GM12878 (cell line): ENCODE measurements at regions not wholly inside any gene's neighbourhood (a gene's known extent, or its start where the extent isn't known, plus 50 kb on each side); places are given as distances from the start of the nearest gene placed in this dataset.

Source experiments
- ATAC-seq: fragments of 200-7000 bp; cut with Tn5 transposase; 3 replicates; pipeline ENCODE4 v1.9.1; 2020; ENCODE audit warnings: mild to moderate bottlenecking, moderate library complexity
- BruUV-seq: library from RNA; stranded (reverse); fragments of 400-500 nt; replicated peaks from 2 replicates; lab custom pipeline; 2021; lab: Mats Ljungman, UMichigan
- CTCF ChIA-PET: fragments of 300-600 bp; sonication (Branson Sonifier 250); formaldehyde crosslinking; extraction: SDS; loops from one replicate; lab custom pipeline; 2021; ENCODE audit warnings: inconsistent platforms; lab: Yijun Ruan, JAX
- POLR2A ChIA-PET: fragments of 350-600 bp; formaldehyde crosslinking; extraction: SDS; loops from one replicate; lab custom pipeline; 2021; ENCODE audit warnings: inconsistent platforms; lab: Charles Lee
- RAD21 ChIA-PET: fragments of 300-600 bp; sonication (Branson Sonifier 250); formaldehyde crosslinking; loops from one replicate; lab custom pipeline; 2023; ENCODE audit warnings: antibody characterized with exemption; ENCODE audit not compliant: unreplicated experiment; lab: Charles Lee
- SMC1A ChIA-PET: fragments of 300-600 bp; sonication (Branson Sonifier 250); formaldehyde crosslinking; loops from one replicate; lab custom pipeline; 2023; ENCODE audit not compliant: unreplicated experiment, uncharacterized antibody; lab: Charles Lee
- DNase-seq: peaks from one replicate; pipeline ENCODE4 v3.0.0-alpha.2; 2011; ENCODE audit warnings: low read depth, low spot score
- FAIRE-seq: peaks from 3 replicates; lab custom pipeline; 2011; peaks lifted over from hg19 to GRCh38; lab: Jason Lieb, UNC
- H2AFZ ChIP-seq: 2 replicates; pipeline ENCODE4 v1.6.0; 2011; ENCODE audit warnings: low read depth, low read length, control low read depth; ENCODE audit not compliant: control insufficient read depth
- H3K27ac ChIP-seq: 2 replicates; pipeline ENCODE4 v1.5.1; 2011; ENCODE audit warnings: control low read depth; ENCODE audit not compliant: control insufficient read depth, insufficient read depth
- H3K27me3 ChIP-seq, 2 experiments: replicated peaks in 1 of 2; 2 replicates each; pipeline versions ENCODE4 v1.6.0 to v1.6.1; 2011; ENCODE audit warnings: low read length in 1 of 2; ENCODE audit not compliant: control insufficient read depth in 2 of 2, insufficient read depth in 2 of 2
- H3K36me3 ChIP-seq, 2 experiments: 2 replicates each; pipeline ENCODE4 v1.5.1; 2011; ENCODE audit warnings: low read length in 1 of 2; ENCODE audit not compliant: control insufficient read depth in 2 of 2, insufficient read depth in 2 of 2
- H3K4me1 ChIP-seq: 2 replicates; pipeline ENCODE4 v1.6.1; 2011; ENCODE audit warnings: mild to moderate bottlenecking, low read length, moderate library complexity, mixed read lengths; ENCODE audit not compliant: control insufficient read depth, insufficient read depth
- H3K4me2 ChIP-seq: 2 replicates; pipeline ENCODE4 v1.6.0; 2011; ENCODE audit warnings: control low read depth; ENCODE audit not compliant: control insufficient read depth, insufficient read depth
- H3K4me3 ChIP-seq: fragments of 200-600 bp; sonication (generic); 2 replicates; pipeline ENCODE4 v1.5.1; 2016
- H3K79me2 ChIP-seq: 2 replicates; pipeline ENCODE4 v1.6.0; 2011; ENCODE audit warnings: low read length; ENCODE audit not compliant: control insufficient read depth, insufficient read depth
- H3K9ac ChIP-seq: 2 replicates; pipeline ENCODE4 v1.8.0; 2011; ENCODE audit warnings: low read length, control low read depth, mixed read lengths; ENCODE audit not compliant: control insufficient read depth, insufficient read depth
- H3K9me3 ChIP-seq: replicated peaks from 3 replicates; pipeline ENCODE4 v1.5.1; 2011; ENCODE audit warnings: mild to moderate bottlenecking, low read length; ENCODE audit not compliant: control insufficient read depth, insufficient read depth
- H4K20me1 ChIP-seq: 2 replicates; pipeline ENCODE4 v1.6.0; 2011; ENCODE audit not compliant: control insufficient read depth, insufficient read depth
- CBFB ChIP-seq: IDR thresholded peaks from 2 replicates; pipeline ENCODE4 v1.6.1; 2016; ENCODE audit warnings: antibody characterized with exemption, low read depth
- CBX5 ChIP-seq: sonication (generic); IDR thresholded peaks from 2 replicates; pipeline ENCODE4 v1.6.1; 2016; ENCODE audit warnings: low read depth, moderate library complexity, mild to moderate bottlenecking, inconsistent platforms
- CEBPZ ChIP-seq: fragments of 150-350 bp; IDR thresholded peaks from 2 replicates; pipeline ENCODE4 v1.6.1; 2016; ENCODE audit warnings: low read depth, low read length
- CUX1 ChIP-seq: IDR thresholded peaks from 2 replicates; pipeline ENCODE4 v1.6.1; 2012; ENCODE audit warnings: improper control_type of control experiment, low read depth, low read length; ENCODE audit not compliant: insufficient replicate concordance
- E4F1 ChIP-seq: fragments of 450-650 bp; IDR thresholded peaks from 2 replicates; pipeline ENCODE4 v1.6.1; 2018; ENCODE audit warnings: borderline replicate concordance, mild to moderate bottlenecking; ENCODE audit not compliant: partially characterized antibody
- NR2C1 ChIP-seq: fragments of 450-650 bp; IDR thresholded peaks from 2 replicates; pipeline ENCODE4 v1.6.1; 2017; ENCODE audit warnings: antibody characterized with exemption, mild to moderate bottlenecking, moderate library complexity
- WGBS: methylation state at CpG from one replicate; pipeline ENCODE4 v1.1.6; 2016; ENCODE audit warnings: low lambda C conversion rate; ENCODE audit not compliant: insufficient replicate concordance, insufficient coverage; ENCODE audit errors: missing lambda C conversion rate; 5-methylcytosine and 5-hydroxymethylcytosine counted together
- in situ Hi-C: fragments of 300-500 bp; cut with MboI; formaldehyde crosslinking; loops from 9 replicates; pipeline ENCODE4 v1.14.3; 2018; ENCODE audit warnings: mixed read lengths
- intact Hi-C: fragments of 100-400 bp; cut with micrococcal nuclease; formaldehyde crosslinking; loops from one replicate; pipeline ENCODE4 v1.14.2; 2022; ENCODE audit not compliant: unreplicated experiment
- TF ChIP-seq, protein P1 (sequence below): IDR thresholded peaks from 2 replicates; pipeline ENCODE4 v1.6.1; 2012; ENCODE audit warnings: mild to moderate bottlenecking, low read depth, low read length

DNA sequence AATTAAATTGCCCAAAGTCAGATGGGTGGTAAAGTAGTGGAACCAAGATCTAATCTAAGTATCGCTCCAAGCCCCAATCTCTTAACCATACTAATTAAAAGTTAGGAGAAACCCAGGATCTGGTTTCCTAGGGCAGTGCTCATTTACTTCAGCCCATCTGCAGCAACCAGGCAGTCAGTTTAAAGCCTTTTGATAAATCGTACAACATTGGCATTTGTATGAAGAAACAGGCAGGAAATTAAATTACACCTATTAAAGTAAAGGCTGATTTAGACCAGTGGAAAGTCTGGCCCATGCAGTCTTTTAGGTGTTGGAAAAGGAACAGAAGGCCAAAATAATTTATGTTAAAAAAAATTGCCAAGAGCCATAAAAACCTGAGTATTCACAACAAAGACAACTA lies 594.4 kb upstream of the UBE2E2 start:
- no peaks in the 10 kb centered on the region for H3K4me1 ChIP-seq
- H3K9ac ChIP-seq, result no peak overlapping the region
- H3K27ac ChIP-seq, result no peak overlapping the region
- in situ Hi-C loops, result no loop called here
- SMC1A ChIA-PET, result no interaction called here
- FAIRE-seq (no peak), ATAC-seq (no peak), DNase-seq (no peak)
- H3K9me3 ChIP-seq, result no peaks in the 10 kb centered on the region
- 38% methylated on average over 2 of the region's 2 CpGs for WGBS
- intact Hi-C loops, result no loop called here
- no TSS peak for BruUV-seq
- H3K36me3 ChIP-seq, result no peaks in the 10 kb centered on the region
- H4K20me1 ChIP-seq, result no peaks in the 10 kb centered on the region
- no peaks in the 10 kb centered on the region for H3K27me3 ChIP-seq
- H2AFZ ChIP-seq, result no peak overlapping the region
- no peaks in the 10 kb centered on the region for H3K79me2 ChIP-seq
- H3K4me3 ChIP-seq, result no peak overlapping the region
- CTCF ChIA-PET, result no interaction called here
- POLR2A ChIA-PET, result no interaction called here
- no peak overlapping the region for H3K4me2 ChIP-seq
- RAD21 ChIA-PET, result no interaction called here
- TF ChIP-seq CBFB, result no peak
- TF ChIP-seq CUX1, result no peak
- no peak for TF ChIP-seq NR2C1
- no peak for TF ChIP-seq CBX5
- TF ChIP-seq E4F1, result no peak
- no peak for TF ChIP-seq CEBPZ
- TF ChIP-seq, protein P1, sequence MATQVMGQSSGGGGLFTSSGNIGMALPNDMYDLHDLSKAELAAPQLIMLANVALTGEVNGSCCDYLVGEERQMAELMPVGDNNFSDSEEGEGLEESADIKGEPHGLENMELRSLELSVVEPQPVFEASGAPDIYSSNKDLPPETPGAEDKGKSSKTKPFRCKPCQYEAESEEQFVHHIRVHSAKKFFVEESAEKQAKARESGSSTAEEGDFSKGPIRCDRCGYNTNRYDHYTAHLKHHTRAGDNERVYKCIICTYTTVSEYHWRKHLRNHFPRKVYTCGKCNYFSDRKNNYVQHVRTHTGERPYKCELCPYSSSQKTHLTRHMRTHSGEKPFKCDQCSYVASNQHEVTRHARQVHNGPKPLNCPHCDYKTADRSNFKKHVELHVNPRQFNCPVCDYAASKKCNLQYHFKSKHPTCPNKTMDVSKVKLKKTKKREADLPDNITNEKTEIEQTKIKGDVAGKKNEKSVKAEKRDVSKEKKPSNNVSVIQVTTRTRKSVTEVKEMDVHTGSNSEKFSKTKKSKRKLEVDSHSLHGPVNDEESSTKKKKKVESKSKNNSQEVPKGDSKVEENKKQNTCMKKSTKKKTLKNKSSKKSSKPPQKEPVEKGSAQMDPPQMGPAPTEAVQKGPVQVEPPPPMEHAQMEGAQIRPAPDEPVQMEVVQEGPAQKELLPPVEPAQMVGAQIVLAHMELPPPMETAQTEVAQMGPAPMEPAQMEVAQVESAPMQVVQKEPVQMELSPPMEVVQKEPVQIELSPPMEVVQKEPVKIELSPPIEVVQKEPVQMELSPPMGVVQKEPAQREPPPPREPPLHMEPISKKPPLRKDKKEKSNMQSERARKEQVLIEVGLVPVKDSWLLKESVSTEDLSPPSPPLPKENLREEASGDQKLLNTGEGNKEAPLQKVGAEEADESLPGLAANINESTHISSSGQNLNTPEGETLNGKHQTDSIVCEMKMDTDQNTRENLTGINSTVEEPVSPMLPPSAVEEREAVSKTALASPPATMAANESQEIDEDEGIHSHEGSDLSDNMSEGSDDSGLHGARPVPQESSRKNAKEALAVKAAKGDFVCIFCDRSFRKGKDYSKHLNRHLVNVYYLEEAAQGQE, result no peak
